GM21723 (cell line): ENCODE measurements at regions not wholly inside any gene's neighbourhood (a gene's known extent, or its start where the extent isn't known, plus 50 kb on each side); places are given as distances from the start of the nearest gene placed in this dataset.

ENCODE experiments used
- ATAC-seq: cut with Tn5 transposase; IDR thresholded peaks from one replicate; pipeline ENCODE4 v1.9.1; 2021; ENCODE audit warnings: mild to moderate bottlenecking, moderate library complexity; ENCODE audit not compliant: unreplicated experiment

- ATAC-seq, result no peak
Observed at GRCh38 chr20:6439737-6440442, 317.1 kb upstream of the FERMT1 start.

- ATAC-seq, result no peak
Observed at GRCh38 chr20:6434131-6434530, 311.3 kb upstream of the FERMT1 start.

- ATAC-seq, result no peak
Observed at GRCh38 chr20:6430381-6430780, 307.6 kb upstream of the FERMT1 start.

DNA sequence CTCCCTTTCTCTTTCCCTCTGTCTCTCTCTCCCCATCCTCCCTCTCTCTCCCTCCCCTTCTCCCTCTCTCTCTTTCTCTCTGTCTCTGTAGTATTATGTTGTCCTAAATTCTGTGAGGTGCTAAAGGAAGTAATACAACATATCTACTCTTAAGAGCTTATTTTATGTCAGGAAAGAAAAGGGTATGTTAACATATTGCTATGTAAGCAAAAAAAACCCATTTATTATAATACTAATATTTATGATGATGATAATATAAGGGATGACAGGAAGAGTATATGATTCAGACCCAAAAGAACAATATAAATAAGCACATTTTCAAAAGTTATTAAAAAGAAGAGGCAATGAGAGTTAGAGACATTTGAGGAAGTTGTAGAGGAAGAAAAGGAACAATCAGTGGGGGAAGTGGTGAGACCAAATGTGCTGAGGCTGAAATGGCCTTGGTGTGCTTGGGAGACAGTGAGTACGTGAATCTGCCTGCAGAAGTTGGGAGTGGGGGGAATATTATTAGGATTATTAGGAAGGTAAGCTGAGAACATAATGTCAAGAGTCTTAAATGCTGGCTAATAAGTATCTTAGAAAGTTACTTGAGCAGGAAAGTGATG, 303.6 kb upstream of the FERMT1 start:
- no peak for ATAC-seq

DNA sequence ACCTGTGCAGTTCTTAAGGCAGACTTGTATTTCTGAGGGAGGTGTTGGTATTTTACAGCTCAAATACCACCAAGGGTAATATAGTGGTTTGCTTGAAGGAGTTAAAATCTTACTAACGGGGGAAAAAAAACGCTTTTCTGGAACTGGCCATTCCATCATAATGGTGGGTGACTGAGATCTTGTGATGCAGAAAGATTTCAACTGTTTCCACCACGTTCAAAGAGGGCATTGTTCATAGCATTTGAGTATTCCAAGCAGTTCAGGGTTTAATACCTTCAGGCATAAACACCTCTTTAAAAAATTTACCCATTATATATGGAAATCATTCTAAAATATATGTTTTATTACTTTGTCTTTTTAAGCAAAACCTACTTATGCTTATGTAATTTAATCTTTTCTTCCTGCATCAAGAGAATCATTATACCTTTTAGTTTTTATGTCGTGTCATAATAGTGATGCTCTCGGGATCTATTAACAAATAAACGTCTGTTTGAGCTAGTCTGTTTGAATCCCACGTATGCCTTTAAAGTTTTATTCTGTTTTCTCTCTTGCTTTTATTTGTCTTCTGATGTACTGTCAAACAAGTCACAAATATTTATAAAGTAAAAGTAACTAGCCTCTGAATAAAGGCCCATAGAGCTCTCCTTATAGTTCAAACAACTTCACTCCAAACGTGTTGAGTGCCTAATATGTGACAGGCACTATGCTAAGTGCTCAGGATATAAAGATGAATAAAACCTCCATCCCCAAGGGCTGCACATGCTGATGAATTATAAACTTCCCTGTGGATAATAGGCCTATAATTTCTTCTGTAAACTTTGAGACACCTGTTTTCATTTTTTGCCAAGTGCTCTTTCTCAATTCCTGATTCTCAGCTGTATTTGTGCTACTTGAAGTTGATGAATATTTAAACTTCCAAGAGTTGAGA, 298.8 kb upstream of the FERMT1 start:
- ATAC-seq, result no peak

GRCh38 chr20:6420336-6420735, 297.5 kb upstream of the FERMT1 start:
- ATAC-seq, result no peak

- ATAC-seq, result no peak
Observed at GRCh38 chr20:6418732-6419131, 295.9 kb upstream of the FERMT1 start.

- ATAC-seq, result no peak
Observed at GRCh38 chr20:6416371-6416770, 293.5 kb upstream of the FERMT1 start.

GRCh38 chr20:6411651-6412050, 288.8 kb upstream of the FERMT1 start:
- ATAC-seq, result no peak

DNA sequence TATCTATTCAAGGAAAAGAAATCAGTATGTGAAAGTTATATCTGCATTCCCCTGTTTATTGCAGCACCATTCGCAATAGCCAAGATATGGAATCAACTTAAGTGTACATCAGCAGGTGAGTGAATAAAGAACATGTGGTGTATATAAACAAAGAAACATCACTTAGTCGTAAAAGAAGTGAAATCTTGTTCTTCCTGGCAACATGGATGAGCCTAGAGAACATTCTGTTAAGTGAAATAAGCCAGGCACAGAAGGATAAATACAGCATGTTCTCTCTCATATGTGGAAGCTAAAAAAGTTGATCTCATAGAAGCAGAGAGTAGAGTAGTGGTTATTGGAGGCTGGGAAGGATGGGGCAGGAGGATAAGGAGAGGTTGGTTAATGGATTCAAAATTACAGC, 287.9 kb upstream of the FERMT1 start:
- ATAC-seq, result no peak

GRCh38 chr20:6407163-6407562, 284.3 kb upstream of the FERMT1 start:
- no peak for ATAC-seq

DNA sequence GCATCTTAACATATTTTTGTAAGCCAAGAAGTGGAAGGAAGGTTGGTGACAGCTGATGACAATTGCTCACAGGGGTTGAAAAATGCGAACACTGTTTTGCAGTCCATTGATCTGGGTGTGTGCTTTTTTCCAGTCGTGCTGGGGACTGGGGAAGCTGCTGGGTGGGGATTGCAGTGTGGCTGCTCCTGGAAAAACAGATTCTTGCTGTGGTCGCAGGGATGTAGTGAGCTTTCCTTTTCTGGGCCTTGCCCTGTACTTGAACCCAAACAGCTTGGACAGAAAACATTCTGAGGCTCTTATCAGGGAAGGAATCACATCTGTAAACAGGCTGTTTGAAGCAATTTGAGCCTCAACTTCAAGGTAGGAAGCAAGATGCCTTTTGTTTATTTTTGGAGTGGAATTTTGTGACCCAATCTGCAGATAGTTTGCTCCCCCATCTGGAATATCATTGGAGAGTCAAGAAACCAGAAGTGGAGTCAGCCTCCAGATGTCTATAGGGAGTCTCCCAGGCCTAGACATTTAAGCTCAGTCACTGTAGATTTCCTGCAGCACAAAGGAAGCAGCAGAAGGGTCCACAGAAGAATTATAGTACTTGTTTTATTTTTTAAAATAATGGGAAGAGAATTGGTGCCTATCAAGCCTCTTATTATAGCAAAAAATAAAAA, 279.2 kb upstream of the FERMT1 start:
- ATAC-seq, result no peak

- ATAC-seq, result no peak
Observed at GRCh38 chr20:6397115-6397514, 274.3 kb upstream of the FERMT1 start.

DNA sequence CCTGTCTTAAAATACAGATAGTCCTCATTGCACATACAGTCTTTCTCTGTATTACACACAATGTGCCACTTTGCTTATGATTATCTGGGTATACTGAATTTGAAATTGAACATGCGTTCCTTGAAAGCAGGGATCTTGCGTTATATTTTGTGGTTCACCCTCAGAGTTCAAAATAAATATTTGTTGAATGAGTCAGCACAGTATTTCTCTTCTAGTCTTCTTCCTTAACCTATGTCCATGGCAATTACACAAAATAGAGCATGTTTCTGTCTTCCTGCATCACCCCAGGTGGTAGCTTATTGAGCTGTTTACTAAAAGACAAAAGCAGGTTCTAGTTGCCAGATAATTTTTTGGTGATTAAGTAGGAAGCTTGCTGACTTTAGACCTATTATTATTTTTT, 272.9 kb upstream of the FERMT1 start:
- no peak for ATAC-seq

DNA sequence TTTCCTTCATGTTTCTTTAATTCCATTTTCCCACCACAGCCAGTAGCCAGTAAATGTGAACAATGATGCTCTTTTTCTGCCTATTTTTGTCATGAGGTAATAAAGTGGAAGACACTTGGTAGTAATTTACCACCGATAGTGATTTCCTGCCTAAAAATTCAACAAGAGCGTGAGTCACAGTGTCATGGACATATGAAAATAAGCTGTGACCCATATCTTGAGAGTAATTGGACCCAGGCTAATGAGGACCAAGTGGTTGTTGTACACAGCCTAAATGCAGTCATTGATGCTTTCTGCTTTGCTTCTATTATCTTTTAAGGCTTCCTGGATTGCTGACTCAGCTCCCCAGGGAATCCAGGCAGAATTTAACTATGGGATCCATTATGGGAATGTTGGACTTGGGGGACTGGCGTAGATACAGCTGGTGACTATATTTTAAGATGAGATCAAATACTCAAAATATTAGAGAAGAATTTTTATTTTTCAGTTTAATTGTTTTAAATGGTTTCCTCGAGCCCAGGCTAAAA, 265.9 kb upstream of the FERMT1 start:
- ATAC-seq, result no peak

- no peak for ATAC-seq
Observed at GRCh38 chr20:6384956-6385486, 262.2 kb upstream of the FERMT1 start.

DNA sequence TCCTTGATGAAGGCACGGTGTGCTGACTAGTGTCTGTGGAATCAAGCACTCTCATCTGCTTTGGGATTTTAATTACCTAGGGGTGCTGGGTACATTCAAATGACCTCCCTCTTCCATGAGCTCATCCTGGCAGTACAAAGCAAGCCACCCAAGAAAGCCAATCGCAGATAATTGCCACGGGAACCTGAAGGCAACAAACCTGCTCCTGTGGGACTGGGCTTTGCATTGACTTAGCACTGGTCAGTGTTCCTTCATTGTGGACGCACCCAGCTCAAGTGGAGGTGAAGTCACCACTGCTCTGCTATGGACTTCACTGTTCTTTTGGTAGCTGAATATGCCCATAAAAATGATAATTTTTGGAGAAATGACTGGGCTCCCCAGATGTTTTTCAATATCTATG, 261.6 kb upstream of the FERMT1 start:
- no peak for ATAC-seq

DNA sequence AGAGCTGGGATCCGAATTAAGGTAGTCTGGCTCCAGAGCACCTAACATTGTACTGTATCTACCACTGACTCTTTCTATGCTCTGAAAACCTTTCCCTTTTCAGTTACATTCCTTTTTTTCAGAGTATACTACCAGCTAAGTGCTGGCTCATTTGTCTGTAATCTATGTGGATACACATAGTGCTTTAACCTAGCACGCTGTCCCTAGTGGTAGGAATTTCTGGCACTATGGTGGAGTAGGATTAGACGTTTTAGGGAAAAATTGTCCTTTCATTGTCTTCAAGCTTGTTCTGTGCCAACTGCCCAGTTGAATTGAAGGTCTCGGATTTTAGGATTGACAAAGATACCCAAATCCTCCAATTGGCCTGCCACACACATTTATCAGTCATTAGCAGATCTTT, 259.1 kb upstream of the FERMT1 start:
- ATAC-seq, result no peak

DNA sequence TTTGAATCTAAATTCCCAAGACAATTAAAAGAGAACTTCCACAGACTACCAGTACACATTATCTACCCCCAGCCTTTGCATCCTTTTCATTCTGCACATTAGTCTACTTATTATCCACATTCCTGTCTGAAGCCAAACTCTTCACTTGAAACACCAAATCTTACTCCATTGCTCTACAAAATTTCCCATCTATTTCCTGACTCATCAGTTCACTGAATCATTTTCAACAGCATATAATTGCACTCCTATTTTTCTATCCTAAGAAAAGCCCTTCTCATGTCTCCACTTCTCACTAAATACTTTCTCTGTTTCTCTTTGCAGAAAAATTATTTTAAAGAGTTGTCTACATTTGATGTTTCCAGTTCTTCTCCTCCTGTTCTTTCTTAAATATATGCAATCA, 239.4 kb upstream of the FERMT1 start:
- no peak for ATAC-seq

- ATAC-seq, result no peak
Observed at GRCh38 chr20:6360766-6361165, 237.9 kb upstream of the FERMT1 start.
